H1 (cell line): ENCODE measurements at regions not wholly inside any gene's neighbourhood (a gene's known extent, or its start where the extent isn't known, plus 50 kb on each side); places are given as distances from the start of the nearest gene placed in this dataset.

Experiments used
- TF ChIP-seq, protein P1 (sequence below), 3 experiments: IDR thresholded peaks; 1 replicate in 2 of 3; 2 replicates in 1 of 3; pipeline versions ENCODE4 v1.5.1 to v1.6.1; 2011; ENCODE audit warnings: low read length in 3 of 3, mild to moderate bottlenecking in 3 of 3, inconsistent platforms in 2 of 3, low read depth in 1 of 3, moderate library complexity in 1 of 3; ENCODE audit not compliant: insufficient read depth in 1 of 3; ENCODE audit errors: control extremely low read depth in 1 of 3

DNA sequence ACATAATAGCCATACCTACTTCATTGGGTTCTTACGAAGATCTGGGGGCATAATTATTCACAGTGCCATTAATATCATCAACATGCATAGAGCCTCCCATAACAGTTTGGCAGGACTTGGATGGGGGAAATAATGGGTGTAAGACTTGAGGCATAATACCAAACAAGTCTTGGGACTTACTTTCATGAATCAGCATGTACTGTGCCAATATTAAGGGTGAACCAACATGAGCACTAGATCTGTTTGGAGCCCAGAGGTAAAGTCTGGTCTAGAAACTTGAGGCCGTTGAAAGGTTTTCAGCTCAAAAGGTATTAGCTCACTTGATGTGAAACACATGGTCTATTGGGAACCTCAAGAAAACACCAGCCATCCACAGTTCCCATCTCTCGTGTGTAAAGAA, 56.7 kb upstream of the ZC3H11B start (continued):
- TF ChIP-seq, protein P1, sequence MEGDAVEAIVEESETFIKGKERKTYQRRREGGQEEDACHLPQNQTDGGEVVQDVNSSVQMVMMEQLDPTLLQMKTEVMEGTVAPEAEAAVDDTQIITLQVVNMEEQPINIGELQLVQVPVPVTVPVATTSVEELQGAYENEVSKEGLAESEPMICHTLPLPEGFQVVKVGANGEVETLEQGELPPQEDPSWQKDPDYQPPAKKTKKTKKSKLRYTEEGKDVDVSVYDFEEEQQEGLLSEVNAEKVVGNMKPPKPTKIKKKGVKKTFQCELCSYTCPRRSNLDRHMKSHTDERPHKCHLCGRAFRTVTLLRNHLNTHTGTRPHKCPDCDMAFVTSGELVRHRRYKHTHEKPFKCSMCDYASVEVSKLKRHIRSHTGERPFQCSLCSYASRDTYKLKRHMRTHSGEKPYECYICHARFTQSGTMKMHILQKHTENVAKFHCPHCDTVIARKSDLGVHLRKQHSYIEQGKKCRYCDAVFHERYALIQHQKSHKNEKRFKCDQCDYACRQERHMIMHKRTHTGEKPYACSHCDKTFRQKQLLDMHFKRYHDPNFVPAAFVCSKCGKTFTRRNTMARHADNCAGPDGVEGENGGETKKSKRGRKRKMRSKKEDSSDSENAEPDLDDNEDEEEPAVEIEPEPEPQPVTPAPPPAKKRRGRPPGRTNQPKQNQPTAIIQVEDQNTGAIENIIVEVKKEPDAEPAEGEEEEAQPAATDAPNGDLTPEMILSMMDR (IDR thresholded peaks at IDR 0.05; ENCODE audit: control extremely low read depth in 1 of 3, insufficient read depth in 1 of 3, low read depth in 1 of 3, low read length in 3 of 3): no peak
